Hepatocyte (in vitro differentiated cells): ENCODE measurements at regions not wholly inside any gene's neighbourhood (a gene's known extent, or its start where the extent isn't known, plus 50 kb on each side); places are given as distances from the start of the nearest gene placed in this dataset.

ENCODE experiments used
- CTCF ChIP-seq: fragments of 200-600 bp; sonication (generic); IDR thresholded peaks from 2 replicates; pipeline ENCODE4 v1.5.1; 2016; ENCODE audit warnings: antibody characterized with exemption, mild to moderate bottlenecking; ENCODE audit not compliant: poor library complexity
- EZH2 ChIP-seq: fragments of 200-600 bp; sonication (generic); IDR thresholded peaks from 2 replicates; pipeline ENCODE4 v1.6.1; 2016; ENCODE audit warnings: antibody characterized with exemption, mild to moderate bottlenecking, borderline replicate concordance
- EZH2phosphoT487 ChIP-seq: fragments of 200-600 bp; sonication (generic); IDR thresholded peaks from one replicate; pipeline ENCODE4 v1.6.1; 2018; ENCODE audit warnings: antibody characterized with exemption, mild to moderate bottlenecking, low read depth, moderate library complexity; ENCODE audit not compliant: unreplicated experiment, severe bottlenecking

DNA sequence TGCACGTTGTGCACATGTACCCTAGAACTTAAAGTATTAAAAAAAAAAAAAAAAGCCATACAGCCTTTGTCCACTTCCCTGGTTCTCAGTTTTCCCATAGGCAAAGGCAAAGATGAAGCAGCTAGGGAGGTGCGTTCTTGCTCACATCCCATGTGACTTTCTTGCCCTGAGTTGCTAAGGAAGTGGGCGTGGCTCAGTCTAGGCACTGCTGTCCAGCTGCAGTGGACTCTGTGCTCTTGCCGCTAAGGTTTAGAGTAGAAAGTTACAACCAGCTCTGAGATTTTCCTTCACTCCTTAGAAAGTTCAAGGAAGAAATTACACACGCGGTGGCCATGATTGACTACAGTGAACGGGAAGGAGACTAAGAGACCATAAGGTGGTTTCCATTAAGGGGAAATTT lies 144.7 kb downstream of the NAA11 start:
- TF ChIP-seq CTCF (no peak), EZH2 (no peak), EZH2phosphoT487 (no peak)
